Sigmoid colon (tissue), 4 donors: ENCODE measurements at regions not wholly inside any gene's neighbourhood (a gene's known extent, or its start where the extent isn't known, plus 50 kb on each side); places are given as distances from the start of the nearest gene placed in this dataset.

Source experiments
- EP300 ChIP-seq, 4 donors: sonication (generic); formaldehyde crosslinking; IDR thresholded peaks; one replicate each; pipeline ENCODE4 v1.6.1; 2017; ENCODE audit warnings: antibody characterized with exemption in 4 of 4
- POLR2A ChIP-seq, 2 donors: fragments of 450-650 bp; IDR thresholded peaks; one replicate each; pipeline ENCODE4 v1.6.1; 2016; ENCODE audit warnings: antibody characterized with exemption in 2 of 2, mild to moderate bottlenecking in 2 of 2, moderate library complexity in 2 of 2
- POLR2AphosphoS5 ChIP-seq, 4 donors: sonication (generic); formaldehyde crosslinking; IDR thresholded peaks; one replicate each; pipeline ENCODE4 v1.6.1; 2017; ENCODE audit warnings: antibody characterized with exemption in 4 of 4
- TF ChIP-seq, protein P1 (sequence below), 4 experiments: fragments of 450-650 bp in 3 of 4; fragments of 200-600 bp in 1 of 4; IDR thresholded peaks; one replicate each; pipeline ENCODE4 v1.5.1; 2016 to 2019; ENCODE audit warnings: antibody characterized with exemption in 4 of 4, mild to moderate bottlenecking in 3 of 4, moderate library complexity in 2 of 4

DNA sequence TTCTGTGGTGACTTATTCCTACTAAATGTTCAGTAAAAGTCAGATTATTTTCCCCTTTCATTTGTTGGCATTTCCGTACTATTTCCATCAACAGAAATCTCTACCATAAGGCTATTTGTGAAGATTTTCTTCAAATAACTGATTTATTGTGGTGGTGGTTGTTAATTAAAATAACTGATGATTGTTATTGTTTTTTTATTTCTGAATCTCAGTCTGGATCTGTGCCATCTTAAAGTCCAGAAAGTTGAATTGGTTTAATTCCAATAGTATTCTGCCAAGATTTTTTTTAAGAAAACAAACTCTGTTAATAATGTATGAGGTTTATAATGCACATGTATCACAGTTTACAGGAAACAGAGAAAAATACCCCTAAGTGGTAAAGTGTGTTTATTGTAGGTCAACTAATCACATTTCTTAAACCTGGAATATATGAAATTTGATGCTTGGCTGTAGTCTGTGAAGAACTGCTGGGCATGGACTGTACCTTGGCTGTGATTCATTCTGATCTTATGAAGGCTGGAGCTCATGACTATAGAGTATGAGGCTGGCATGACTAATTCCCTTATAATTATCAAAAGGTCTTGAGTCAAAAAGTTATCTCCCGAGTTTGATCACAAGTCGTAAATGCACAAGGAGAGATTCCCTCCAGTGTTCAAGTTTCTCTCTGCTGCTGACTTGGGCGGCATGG is 134.2 kb upstream of the RND3 start:
- TF ChIP-seq, protein P1, sequence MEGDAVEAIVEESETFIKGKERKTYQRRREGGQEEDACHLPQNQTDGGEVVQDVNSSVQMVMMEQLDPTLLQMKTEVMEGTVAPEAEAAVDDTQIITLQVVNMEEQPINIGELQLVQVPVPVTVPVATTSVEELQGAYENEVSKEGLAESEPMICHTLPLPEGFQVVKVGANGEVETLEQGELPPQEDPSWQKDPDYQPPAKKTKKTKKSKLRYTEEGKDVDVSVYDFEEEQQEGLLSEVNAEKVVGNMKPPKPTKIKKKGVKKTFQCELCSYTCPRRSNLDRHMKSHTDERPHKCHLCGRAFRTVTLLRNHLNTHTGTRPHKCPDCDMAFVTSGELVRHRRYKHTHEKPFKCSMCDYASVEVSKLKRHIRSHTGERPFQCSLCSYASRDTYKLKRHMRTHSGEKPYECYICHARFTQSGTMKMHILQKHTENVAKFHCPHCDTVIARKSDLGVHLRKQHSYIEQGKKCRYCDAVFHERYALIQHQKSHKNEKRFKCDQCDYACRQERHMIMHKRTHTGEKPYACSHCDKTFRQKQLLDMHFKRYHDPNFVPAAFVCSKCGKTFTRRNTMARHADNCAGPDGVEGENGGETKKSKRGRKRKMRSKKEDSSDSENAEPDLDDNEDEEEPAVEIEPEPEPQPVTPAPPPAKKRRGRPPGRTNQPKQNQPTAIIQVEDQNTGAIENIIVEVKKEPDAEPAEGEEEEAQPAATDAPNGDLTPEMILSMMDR (IDR thresholded peaks at IDR 0.05): no peak
- TF ChIP-seq POLR2A (IDR thresholded peaks at IDR 0.05): no peak
- TF ChIP-seq POLR2AphosphoS5 (IDR thresholded peaks at IDR 0.05): no peak
- no peak for TF ChIP-seq EP300 (IDR thresholded peaks at IDR 0.05)
